ENCODE measurements at regions not wholly inside any gene's neighbourhood (a gene's known extent, or its start where the extent isn't known, plus 50 kb on each side); places are given as distances from the start of the nearest gene placed in this dataset.
A peak's percentile ranks its signal among the peaks of the same experiment; 100 is the strongest.
"Not testable (repeated sequence)": the region's sequence is repeated elsewhere in the genome, so short reads cannot be mapped to it uniquely, and the experiment has no call there.

GRCh38 chr7:92913849-92914248 is 77.5 kb upstream of the CDK6 start:
- DNase-seq (no peak), ATAC-seq (no peak)
- Histone ChIP-seq H3K9me3 (ENCODE audit: control insufficient read depth, low read length) (no peaks in the 10 kb centered on the region), H3K27me3 (ENCODE audit: control insufficient read depth, insufficient read depth) (no peaks in the 10 kb centered on the region), H3K4me3 (ENCODE audit: low read length) (no peak overlapping the region), H3K4me1 (ENCODE audit: control insufficient read depth, insufficient read depth, low read length) (no peaks in the 10 kb centered on the region), H3K27ac (ENCODE audit: low read length) (no peak overlapping the region)
- intact Hi-C loops (cut with DNase I) = no loop called here
- 94% methylated on average over 3 of the region's 3 CpGs for WGBS

- Histone ChIP-seq H3K4me3 (ENCODE audit: low read length) (no peak overlapping the region), H3K9me3 (ENCODE audit: control insufficient read depth, low read length) (no peaks in the 10 kb centered on the region), H3K27me3 (ENCODE audit: control insufficient read depth, insufficient read depth) (no peaks in the 10 kb centered on the region), H3K27ac (ENCODE audit: low read length) (no peak overlapping the region), H3K4me1 (ENCODE audit: control insufficient read depth, insufficient read depth, low read length) (no peaks in the 10 kb centered on the region)
- 91% methylated on average over 3 of the region's 3 CpGs for WGBS
- DNase-seq = no peak
- ATAC-seq = no peak
- intact Hi-C loops (cut with DNase I) = no loop called here
Observed at GRCh38 chr7:92910976-92911375, 74.6 kb upstream of the CDK6 start.

GRCh38 chr7:92909686-92910475 is 73.5 kb upstream of the CDK6 start:
- Histone ChIP-seq H3K27ac (ENCODE audit: low read length) (no peak overlapping the region), H3K27me3 (ENCODE audit: control insufficient read depth, insufficient read depth) (no peaks in the 10 kb centered on the region), H3K4me1 (ENCODE audit: control insufficient read depth, insufficient read depth, low read length) (no peaks in the 10 kb centered on the region), H3K9me3 (ENCODE audit: control insufficient read depth, low read length) (no peaks in the 10 kb centered on the region), H3K4me3 (ENCODE audit: low read length) (no peak overlapping the region)
- 93% methylated on average over 2 of the region's 2 CpGs for WGBS
- ATAC-seq = no peak
- intact Hi-C loops (cut with DNase I) = no loop called here
- DNase-seq = no peak

GRCh38 chr7:92904244-92905131 is 68.1 kb upstream of the CDK6 start:
- Histone ChIP-seq H3K27me3 (ENCODE audit: control insufficient read depth, insufficient read depth) (no peaks in the 10 kb centered on the region), H3K4me1 (ENCODE audit: control insufficient read depth, insufficient read depth, low read length) (no peaks in the 10 kb centered on the region), H3K9me3 (ENCODE audit: control insufficient read depth, low read length) (no peaks in the 10 kb centered on the region), H3K27ac (ENCODE audit: low read length) (no peak overlapping the region), H3K4me3 (ENCODE audit: low read length) (no peak overlapping the region)
- DNase-seq (no peak), ATAC-seq (no peak)
- 60% methylated on average over 7 of the region's 7 CpGs for WGBS
- intact Hi-C loops (cut with DNase I) = no loop called here

GRCh38 chr7:92898798-92899197 is 62.4 kb upstream of the CDK6 start:
- ATAC-seq (no peak), DNase-seq (peak in 1 of 3 donors; percentile 21)
- Histone ChIP-seq H3K4me3 (ENCODE audit: low read length) (no peak overlapping the region), H3K27me3 (ENCODE audit: control insufficient read depth, insufficient read depth) (no peaks in the 10 kb centered on the region), H3K4me1 (ENCODE audit: control insufficient read depth, insufficient read depth, low read length) (no peaks in the 10 kb centered on the region), H3K27ac (ENCODE audit: low read length) (no peak overlapping the region), H3K9me3 (ENCODE audit: control insufficient read depth, low read length) (no peaks in the 10 kb centered on the region)
- WGBS = 86% methylated on average over 5 of the region's 5 CpGs
- intact Hi-C loops (cut with DNase I) = no loop called here

GRCh38 chr7:92894857-92895256 is 58.5 kb upstream of the CDK6 start:
- H3K27me3 ChIP-seq (ENCODE audit: control insufficient read depth, insufficient read depth); intact Hi-C loops (cut with DNase I); H3K4me3 ChIP-seq (ENCODE audit: low read length); H3K27ac ChIP-seq (ENCODE audit: low read length); H3K9me3 ChIP-seq (ENCODE audit: control insufficient read depth, low read length); ATAC-seq; DNase-seq; H3K4me1 ChIP-seq (ENCODE audit: control insufficient read depth, insufficient read depth, low read length): not testable (repeated sequence)
- 86% methylated on average over 2 of the region's 2 CpGs for WGBS

GRCh38 chr7:92889081-92889480 is 52.7 kb upstream of the CDK6 start:
- 92% methylated on average over 3 of the region's 3 CpGs for WGBS
- intact Hi-C loops (cut with DNase I) = no loop called here
- no peaks in the 10 kb centered on the region for H3K4me1 ChIP-seq (ENCODE audit: control insufficient read depth, insufficient read depth, low read length)
- no peak for ATAC-seq
- H3K4me3 ChIP-seq (ENCODE audit: low read length) = no peak overlapping the region
- H3K27ac ChIP-seq (ENCODE audit: low read length) = no peak overlapping the region
- H3K27me3 ChIP-seq (ENCODE audit: control insufficient read depth, insufficient read depth) = no peaks in the 10 kb centered on the region
- no peaks in the 10 kb centered on the region for H3K9me3 ChIP-seq (ENCODE audit: control insufficient read depth, low read length)
- no peak for DNase-seq
